ENCODE measurements at regions not wholly inside any gene's neighbourhood (a gene's known extent, or its start where the extent isn't known, plus 50 kb on each side); places are given as distances from the start of the nearest gene placed in this dataset.

GRCh38 chr3:103810167-103810566, 1375.4 kb downstream of the ZPLD1 start:
- no peak for TF ChIP-seq CTCF (IDR thresholded peaks at IDR 0.05; ENCODE audit: borderline replicate concordance, extremely low read depth, low read length, poor library complexity, severe bottlenecking)
- TF ChIP-seq EZH2 (IDR thresholded peaks at IDR 0.05; ENCODE audit: borderline replicate concordance, low read depth, low read length, severe bottlenecking), result no peak
